ENCODE measurements at regions not wholly inside any gene's neighbourhood (a gene's known extent, or its start where the extent isn't known, plus 50 kb on each side); places are given as distances from the start of the nearest gene placed in this dataset.

DNA sequence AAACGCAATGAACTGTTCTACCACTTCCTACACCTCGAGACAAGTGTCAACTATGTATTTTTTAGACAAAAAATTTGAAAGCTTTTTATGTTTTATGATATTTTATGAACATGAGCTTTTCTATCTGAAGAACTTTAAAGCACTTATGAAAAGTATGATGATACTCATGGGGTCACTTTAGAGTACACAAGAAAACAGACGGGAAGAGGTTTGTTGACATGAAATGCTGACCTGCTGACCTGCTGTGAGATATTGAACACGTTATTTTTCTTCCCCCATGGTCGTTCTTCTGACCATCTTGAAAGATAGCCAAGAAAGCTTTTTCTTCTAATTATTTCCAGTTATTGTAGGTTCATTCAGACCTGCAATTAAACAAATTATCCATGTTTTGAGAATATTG is 63.1 kb downstream of the PLEKHG1 start:
- TF ChIP-seq AFF4 (CRISPR knock-in tag; IDR thresholded peaks at IDR 0.05; ENCODE audit: borderline replicate concordance) = no peak
- TF ChIP-seq, protein P1, sequence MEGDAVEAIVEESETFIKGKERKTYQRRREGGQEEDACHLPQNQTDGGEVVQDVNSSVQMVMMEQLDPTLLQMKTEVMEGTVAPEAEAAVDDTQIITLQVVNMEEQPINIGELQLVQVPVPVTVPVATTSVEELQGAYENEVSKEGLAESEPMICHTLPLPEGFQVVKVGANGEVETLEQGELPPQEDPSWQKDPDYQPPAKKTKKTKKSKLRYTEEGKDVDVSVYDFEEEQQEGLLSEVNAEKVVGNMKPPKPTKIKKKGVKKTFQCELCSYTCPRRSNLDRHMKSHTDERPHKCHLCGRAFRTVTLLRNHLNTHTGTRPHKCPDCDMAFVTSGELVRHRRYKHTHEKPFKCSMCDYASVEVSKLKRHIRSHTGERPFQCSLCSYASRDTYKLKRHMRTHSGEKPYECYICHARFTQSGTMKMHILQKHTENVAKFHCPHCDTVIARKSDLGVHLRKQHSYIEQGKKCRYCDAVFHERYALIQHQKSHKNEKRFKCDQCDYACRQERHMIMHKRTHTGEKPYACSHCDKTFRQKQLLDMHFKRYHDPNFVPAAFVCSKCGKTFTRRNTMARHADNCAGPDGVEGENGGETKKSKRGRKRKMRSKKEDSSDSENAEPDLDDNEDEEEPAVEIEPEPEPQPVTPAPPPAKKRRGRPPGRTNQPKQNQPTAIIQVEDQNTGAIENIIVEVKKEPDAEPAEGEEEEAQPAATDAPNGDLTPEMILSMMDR (IDR thresholded peaks at IDR 0.05) = no peak
- no peak for TF ChIP-seq MLX (CRISPR knock-in tag; IDR thresholded peaks at IDR 0.05)
- TF ChIP-seq TEAD4 (CRISPR knock-in tag; IDR thresholded peaks at IDR 0.05) = no peak
- TF ChIP-seq ATF3 (CRISPR knock-in tag; conservative IDR thresholded peaks at IDR 0.05) = no peak
- TF ChIP-seq ZNF138 (CRISPR knock-in tag; conservative IDR thresholded peaks at IDR 0.05) = no peak
- TF ChIP-seq SMAD4 (CRISPR knock-in tag; IDR thresholded peaks at IDR 0.05) = no peak
- TF ChIP-seq NFE2L1 (CRISPR knock-in tag; IDR thresholded peaks at IDR 0.05) = no peak
